HL-60 (cell line): ENCODE measurements at regions not wholly inside any gene's neighbourhood (a gene's known extent, or its start where the extent isn't known, plus 50 kb on each side); places are given as distances from the start of the nearest gene placed in this dataset.

Source experiments
- CTCF ChIP-seq: IDR thresholded peaks from one replicate; pipeline ENCODE4 v1.5.1; 2011; ENCODE audit warnings: low read length, control low read depth, inconsistent platforms; ENCODE audit not compliant: insufficient read depth
- GABPA ChIP-seq: IDR thresholded peaks from 2 replicates; pipeline ENCODE4 v1.6.1; 2012; ENCODE audit warnings: low read depth
- POLR2AphosphoS5 ChIP-seq: IDR thresholded peaks from 2 replicates; pipeline ENCODE4 v1.6.1; 2012; ENCODE audit warnings: low read depth
- REST ChIP-seq: IDR thresholded peaks from 2 replicates; pipeline ENCODE4 v1.6.1; 2012; ENCODE audit warnings: low read depth; ENCODE audit not compliant: insufficient replicate concordance
- SPI1 ChIP-seq: IDR thresholded peaks from 2 replicates; pipeline ENCODE4 v1.6.1; 2012; ENCODE audit warnings: low read depth, mild to moderate bottlenecking, borderline replicate concordance

- TF ChIP-seq POLR2AphosphoS5 (no peak), CTCF (no peak), SPI1 (no peak), REST (no peak), GABPA (no peak)
Measured at GRCh38 chr12:34358198-34358597, 335.9 kb downstream of the ALG10 start.
